Stimulated activated CD4-positive, alpha-beta T cell treated with anti-CD3 and anti-CD28 coated beads, TNF-alpha, amount 100 ng/mL, for 1 hour (primary cell): ENCODE measurements at regions not wholly inside any gene's neighbourhood (a gene's known extent, or its start where the extent isn't known, plus 50 kb on each side); places are given as distances from the start of the nearest gene placed in this dataset.

Experiments used
- DNase-seq, 3 donors: peaks; one replicate each; pipeline ENCODE4 v3.0.0-alpha.2; 2020; ENCODE audit warnings: low read depth in 3 of 3, low spot score in 1 of 3

GRCh38 chr11:82384308-82384707 lies 349.4 kb downstream of the FAM181B start:
- DNase-seq, result no peak

- DNase-seq, result no peak
These were observed 359.7 kb downstream of the FAM181B start for GRCh38 chr11:82373781-82374542.

- DNase-seq, result no peak
These were observed 368.3 kb downstream of the FAM181B start for GRCh38 chr11:82365351-82365750.

DNA sequence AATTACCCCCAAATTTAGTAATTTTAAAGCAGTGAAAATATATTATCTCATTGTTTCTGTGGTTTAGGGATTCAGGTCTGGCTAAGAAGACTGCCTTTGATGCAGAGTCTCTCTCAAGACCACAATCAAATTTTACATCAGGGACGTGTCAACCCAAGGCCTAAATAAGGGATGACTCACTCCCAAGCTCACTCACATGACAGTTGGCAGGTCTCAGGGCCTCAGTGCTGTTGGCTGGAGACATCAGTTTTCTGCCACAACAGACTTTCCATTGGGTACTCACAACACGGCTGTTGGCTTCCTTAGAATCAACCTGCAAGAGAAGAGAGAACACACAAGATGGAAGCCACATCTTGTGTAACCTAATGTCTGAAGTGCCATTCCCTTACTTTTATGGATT lies 377.3 kb downstream of the FAM181B start:
- DNase-seq, result no peak

DNA sequence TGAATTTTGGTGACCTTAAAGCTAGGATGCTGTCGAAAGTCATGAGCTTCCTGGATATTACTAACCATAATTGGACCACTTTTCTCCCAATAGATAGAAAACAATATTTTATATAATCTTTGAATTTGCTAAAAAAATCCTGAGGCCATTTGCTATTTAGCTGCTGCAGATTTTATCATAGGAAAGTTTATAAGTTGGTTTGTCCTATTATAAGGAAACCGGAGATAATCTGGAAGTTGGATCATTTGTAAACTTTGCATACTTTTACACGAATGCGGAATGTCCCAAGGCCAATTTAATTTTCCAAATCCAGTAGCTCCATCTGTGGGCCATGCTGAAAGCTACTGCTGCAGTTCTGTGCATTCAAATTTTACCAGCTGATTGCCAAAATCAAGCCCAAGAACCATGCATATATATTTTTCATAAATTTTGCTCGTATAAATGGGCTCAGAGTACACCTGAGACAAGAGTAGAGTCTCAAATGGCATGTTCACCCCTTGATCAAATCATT lies 378.3 kb downstream of the FAM181B start:
- DNase-seq, result no peak

DNA sequence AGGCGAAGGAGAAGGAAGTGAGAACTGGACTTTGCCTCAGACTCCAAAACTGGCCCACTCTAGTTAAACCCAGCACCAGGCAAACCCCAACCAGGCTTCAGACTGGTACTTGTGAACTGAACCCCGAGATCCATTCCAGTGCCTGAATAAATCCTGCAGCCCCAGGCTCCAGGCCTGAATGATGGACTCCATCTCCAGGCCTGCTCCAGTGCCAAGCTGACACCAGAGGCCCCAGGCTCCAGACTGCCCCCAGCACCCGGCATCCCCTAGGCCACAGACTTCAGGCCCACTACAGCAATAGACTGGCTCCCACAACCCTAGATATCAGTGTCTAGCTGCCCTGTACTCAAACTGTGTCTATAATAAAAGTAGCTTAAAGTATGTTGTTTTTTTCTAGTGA lies 406.8 kb downstream of the FAM181B start:
- DNase-seq, result no peak

- no peak for DNase-seq
These were observed 412.5 kb downstream of the FAM181B start for GRCh38 chr11:82321206-82321605.

DNA sequence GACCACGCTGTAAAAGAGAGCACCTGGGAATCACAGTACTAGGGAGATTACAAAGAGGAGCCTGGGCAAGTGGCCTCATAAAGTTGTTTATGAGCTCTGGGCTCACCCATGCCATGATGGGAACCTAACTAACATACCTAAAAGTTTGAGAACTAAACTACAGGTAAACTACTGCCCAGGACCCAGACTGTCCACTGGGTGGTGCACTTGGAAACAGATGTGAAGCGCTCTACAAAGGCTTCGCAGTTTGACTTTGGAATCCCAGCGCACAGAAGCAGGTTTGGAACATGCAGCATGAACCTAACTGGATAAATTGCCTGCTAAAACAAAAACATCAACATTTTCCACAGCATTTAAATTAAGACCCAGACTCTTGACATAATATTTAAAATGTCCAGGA lies 418.6 kb downstream of the FAM181B start:
- DNase-seq, result no peak

DNA sequence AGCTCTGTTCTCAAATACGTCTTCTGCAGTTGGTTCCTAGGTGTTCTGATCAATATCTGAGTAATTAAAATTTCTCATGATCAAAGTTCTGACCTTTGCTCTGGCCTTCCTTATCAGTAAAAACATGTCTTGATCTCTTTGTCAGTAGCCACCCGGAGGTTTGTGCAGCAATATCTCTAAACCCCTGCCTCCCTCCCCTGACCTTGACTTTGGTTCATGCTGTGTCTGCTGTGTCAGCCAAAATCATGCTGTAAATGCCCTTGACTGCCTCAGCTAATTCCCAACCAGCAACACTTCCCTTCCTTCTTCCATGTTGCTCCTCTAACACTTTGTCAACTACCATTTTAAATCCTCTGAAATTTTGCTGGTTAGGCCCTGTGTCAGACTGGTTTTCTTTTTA lies 424.7 kb downstream of the FAM181B start:
- no peak for DNase-seq

- no peak for DNase-seq
These were observed 428.5 kb downstream of the FAM181B start for GRCh38 chr11:82305123-82305522.

DNA sequence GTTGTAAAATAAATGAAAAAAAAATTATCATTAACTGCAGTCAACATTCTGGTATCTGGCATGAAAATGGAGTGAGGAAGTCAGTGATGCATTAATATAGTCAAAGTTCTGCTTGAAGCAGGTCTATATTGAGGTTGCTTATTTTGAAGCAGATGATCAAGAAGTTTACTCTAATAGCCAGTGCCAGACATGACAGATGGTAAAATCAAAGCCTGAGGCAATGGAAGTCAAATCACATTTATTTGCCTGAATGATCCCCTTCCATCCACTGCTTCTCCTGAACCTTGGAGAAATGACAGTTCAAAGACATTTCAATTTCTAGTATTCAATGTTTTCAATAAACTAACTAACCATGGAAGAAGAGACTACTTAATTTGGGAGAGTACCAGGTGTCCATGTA lies 430.0 kb downstream of the FAM181B start:
- no peak for DNase-seq

- no peak for DNase-seq
These were observed 445.2 kb downstream of the FAM181B start for GRCh38 chr11:82288471-82288870.

DNA sequence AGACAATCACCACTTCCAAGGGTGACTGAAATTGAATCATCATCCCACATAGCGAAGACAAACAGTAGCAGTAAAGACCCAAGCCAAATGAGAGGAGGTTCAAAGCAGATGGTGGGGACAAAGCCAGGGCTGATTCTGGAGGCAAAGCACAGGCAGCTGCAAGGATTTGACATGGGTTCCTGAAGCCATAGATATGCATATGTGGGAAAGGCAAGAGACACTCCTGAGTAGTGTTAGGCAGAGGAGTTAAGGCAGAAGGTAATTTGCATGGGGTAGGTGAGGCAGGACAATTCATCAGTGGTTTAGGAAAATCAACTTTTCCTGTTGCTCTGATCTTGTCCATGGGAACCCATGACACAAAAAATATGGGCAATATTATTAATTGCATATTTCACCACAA lies 462.8 kb downstream of the FAM181B start:
- no peak for DNase-seq

- DNase-seq, result no peak
These were observed 465.0 kb downstream of the FAM181B start for GRCh38 chr11:82268627-82269026.

GRCh38 chr11:82267186-82267585 lies 466.5 kb downstream of the FAM181B start:
- DNase-seq, result no peak

- no peak for DNase-seq
These were observed 472.3 kb downstream of the FAM181B start for GRCh38 chr11:82261367-82261766.

- no peak for DNase-seq
These were observed 483.6 kb downstream of the FAM181B start for GRCh38 chr11:82250047-82250446.

- no peak for DNase-seq
These were observed 486.7 kb downstream of the FAM181B start for GRCh38 chr11:82246926-82247325.

DNA sequence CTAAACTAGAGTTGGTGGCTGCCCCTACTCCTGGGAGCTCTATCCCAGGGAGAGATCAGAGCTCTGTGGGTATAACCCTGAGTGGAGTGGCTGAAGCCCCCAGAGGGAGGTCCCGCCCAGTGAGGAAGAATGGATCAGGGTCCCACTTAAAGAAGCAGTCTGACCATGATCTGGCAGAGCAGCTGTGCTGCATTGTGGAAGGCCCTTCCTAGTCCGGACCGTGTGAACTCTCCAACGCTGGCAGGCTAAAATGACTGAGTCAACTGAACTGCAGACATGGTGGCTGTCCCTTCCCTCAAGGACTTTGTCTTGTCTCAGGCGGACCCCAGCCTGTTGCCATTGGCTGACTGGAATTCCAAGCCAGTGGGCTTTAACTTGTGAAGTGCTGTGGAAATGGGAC lies 494.2 kb downstream of the FAM181B start:
- no peak for DNase-seq

DNA sequence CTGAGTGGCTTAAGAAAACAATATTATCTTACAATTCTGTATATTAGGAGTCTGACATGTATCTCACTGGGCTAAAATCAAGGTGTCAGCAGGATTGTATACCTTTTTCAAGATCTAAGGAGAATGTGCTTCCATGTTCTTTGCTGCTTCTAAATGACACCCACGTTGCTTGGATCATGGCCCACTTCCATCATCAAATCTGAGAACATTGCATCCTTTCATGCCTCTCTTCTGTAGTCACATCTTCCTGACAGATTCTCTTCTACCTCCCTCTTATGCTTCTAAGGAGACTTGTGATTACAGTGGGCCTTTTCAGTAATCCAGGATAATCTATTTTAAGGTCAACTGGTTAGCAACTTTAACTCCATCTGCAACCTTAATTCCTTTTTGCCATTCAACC lies 499.4 kb downstream of the FAM181B start:
- no peak for DNase-seq

- DNase-seq, result no peak
These were observed 500.5 kb downstream of the FAM181B start for GRCh38 chr11:82233201-82233600.

- no peak for DNase-seq
These were observed 504.3 kb downstream of the FAM181B start for GRCh38 chr11:82229341-82229740.

DNA sequence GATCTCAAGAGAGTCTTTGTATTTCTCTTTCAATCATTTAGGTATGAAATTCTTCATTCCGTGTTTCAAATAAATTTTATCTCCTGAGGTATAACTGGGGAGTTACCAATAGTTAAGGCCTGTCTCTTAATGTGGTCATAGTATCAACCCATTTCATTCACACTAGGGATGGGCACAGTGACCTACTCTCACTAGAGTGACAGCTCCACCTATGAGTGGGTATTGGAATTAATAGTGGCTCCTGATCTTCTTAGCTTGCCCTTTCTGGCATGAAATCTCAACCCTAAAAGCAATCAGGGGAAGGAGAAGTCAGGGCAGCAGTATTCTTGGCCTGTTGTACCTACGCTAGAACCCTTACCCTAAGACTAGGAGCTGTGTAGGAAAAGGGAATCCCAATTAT lies 507.7 kb downstream of the FAM181B start:
- no peak for DNase-seq
